T-helper 2 cell treated with Interferon-gamma antibody and Interleukin-4, amounts not matched to agents 100 ng/mL and 5 ng/mL, for 36 hours (primary cell): ENCODE measurements at regions not wholly inside any gene's neighbourhood (a gene's known extent, or its start where the extent isn't known, plus 50 kb on each side); places are given as distances from the start of the nearest gene placed in this dataset.
"Not testable (repeated sequence)": the region's sequence is repeated elsewhere in the genome, so short reads cannot be mapped to it uniquely, and the experiment has no call there.

ENCODE experiments used
- intact Hi-C: fragments of 100-400 bp; cut with micrococcal nuclease; formaldehyde crosslinking; loops from one replicate; pipeline ENCODE4 v1.15.1; 2023

GRCh38 chr14:86815341-86815740, 1177.6 kb downstream of the GALC start:
- intact Hi-C loops = no loop called here

GRCh38 chr14:86802726-86803125, 1190.3 kb downstream of the GALC start:
- intact Hi-C loops = no loop called here

GRCh38 chr14:86799244-86799647, 1193.7 kb downstream of the GALC start:
- intact Hi-C loops = no loop called here

GRCh38 chr14:86798330-86798729, 1194.7 kb downstream of the GALC start:
- intact Hi-C loops = no loop called here

- intact Hi-C loops = no loop called here
Observed at GRCh38 chr14:86797075-86797351, 1196.0 kb downstream of the GALC start.

GRCh38 chr14:86796221-86797074, 1196.5 kb downstream of the GALC start:
- intact Hi-C loops = no loop called here

GRCh38 chr14:86794689-86795088, 1198.3 kb downstream of the GALC start:
- intact Hi-C loops = no loop called here

GRCh38 chr14:86790408-86791364, 1202.3 kb downstream of the GALC start:
- intact Hi-C loops = no loop called here

- intact Hi-C loops = no loop called here
Observed at GRCh38 chr14:86788224-86788623, 1204.8 kb downstream of the GALC start.

GRCh38 chr14:86787717-86788116, 1205.3 kb downstream of the GALC start:
- intact Hi-C loops = no loop called here

GRCh38 chr14:86782092-86782580, 1210.8 kb downstream of the GALC start:
- intact Hi-C loops = no loop called here

- intact Hi-C loops = no loop called here
Observed at GRCh38 chr14:86780876-86781510, 1212.0 kb downstream of the GALC start.

- intact Hi-C loops = no loop called here
Observed at GRCh38 chr14:86780461-86780860, 1212.5 kb downstream of the GALC start.

GRCh38 chr14:86779416-86779815, 1213.6 kb downstream of the GALC start:
- intact Hi-C loops = no loop called here

- intact Hi-C loops = no loop called here
Observed at GRCh38 chr14:86777963-86778602, 1214.9 kb downstream of the GALC start.

GRCh38 chr14:86775896-86776295, 1217.1 kb downstream of the GALC start:
- intact Hi-C loops = not testable (repeated sequence)

- intact Hi-C loops = no loop called here
Observed at GRCh38 chr14:86774916-86775315, 1218.1 kb downstream of the GALC start.

GRCh38 chr14:86772075-86772474, 1220.9 kb downstream of the GALC start:
- intact Hi-C loops = no loop called here

- intact Hi-C loops = no loop called here
Observed at GRCh38 chr14:86770186-86770585, 1222.8 kb downstream of the GALC start.

GRCh38 chr14:86766469-86766868, 1226.5 kb downstream of the GALC start:
- intact Hi-C loops = no loop called here

GRCh38 chr14:86761611-86762010, 1231.4 kb downstream of the GALC start:
- intact Hi-C loops = no loop called here
